ENCODE measurements at regions not wholly inside any gene's neighbourhood (a gene's known extent, or its start where the extent isn't known, plus 50 kb on each side); places are given as distances from the start of the nearest gene placed in this dataset.

- POLR2A ChIA-PET = interaction anchor here (0.9 kb wide), 1 partner anchor 56 kb away, joined by 3 read pairs; no protein-coding TSS in a partner anchor
These were observed 266.0 kb downstream of the PTTG2 start for GRCh38 chr4:38226170-38226569.

More at GRCh38 chr4:38226170-38226569, 266.0 kb downstream of the PTTG2 start:
- H3K9me1 ChIP-seq (ENCODE audit: control insufficient read depth, insufficient read depth, low read length) = no peaks in the 10 kb centered on the region
- no TSS peak for BruUV-seq (replicated peaks)
- in situ Hi-C loops (cut with MboI) = no loop called here
- FAIRE-seq (no peak), ATAC-seq (no peak), DNase-seq (ENCODE audit: extremely low read depth in 1 of 4, low spot score in 3 of 4) (no peak)
- CTCF ChIA-PET (ENCODE audit: low intra/inter-chr PET ratio) = no interaction called here
- H2AFZ ChIP-seq (ENCODE audit: low read depth, low read length) = no peak overlapping the region
- TF ChIP-seq PATZ1 (CRISPR knock-in tag; IDR thresholded peaks at IDR 0.05; ENCODE audit: borderline replicate concordance) = no peak
- TF ChIP-seq TEAD2 (tag; IDR thresholded peaks at IDR 0.05) = no peak
- TF ChIP-seq PHF8 (IDR thresholded peaks at IDR 0.05; ENCODE audit: borderline replicate concordance, low read length) = no peak
- no peak for TF ChIP-seq MXD1 (CRISPR knock-in tag; IDR thresholded peaks at IDR 0.05; ENCODE audit: borderline replicate concordance, poor library complexity, severe bottlenecking)
- TF ChIP-seq SREBF2 (CRISPR knock-in tag; IDR thresholded peaks at IDR 0.05) = no peak
- TF ChIP-seq ZNF217 (CRISPR knock-in tag; IDR thresholded peaks at IDR 0.05) = no peak
- no peak for TF ChIP-seq HDAC6 (IDR thresholded peaks at IDR 0.05; ENCODE audit: low read depth, low read length)
- no peak for TF ChIP-seq POLR2B (IDR thresholded peaks at IDR 0.05; ENCODE audit: low read depth, partially characterized antibody)
- no peak for TF ChIP-seq TEAD4 (IDR thresholded peaks at IDR 0.05; ENCODE audit: low read length)
- no peak for TF ChIP-seq TEAD4 (CRISPR knock-in tag; IDR thresholded peaks at IDR 0.05; ENCODE audit: borderline replicate concordance)
- no peak for TF ChIP-seq ARID4B (CRISPR knock-in tag; IDR thresholded peaks at IDR 0.05)
- TF ChIP-seq KLF16 (IDR thresholded peaks at IDR 0.05) = no peak
- no peak for TF ChIP-seq MAFG (tag; conservative IDR thresholded peaks at IDR 0.05)
- no peak for TF ChIP-seq THAP7 (CRISPR knock-in tag; IDR thresholded peaks at IDR 0.05)
- TF ChIP-seq NFYB (IDR thresholded peaks at IDR 0.05; ENCODE audit: extremely low read depth, insufficient read length) = no peak
- TF ChIP-seq BACH1 (tag; IDR thresholded peaks at IDR 0.05) = no peak
- TF ChIP-seq HCFC1 (IDR thresholded peaks at IDR 0.05; ENCODE audit: low read depth, low read length) = no peak
- no peaks in the 10 kb centered on the region for H3K9me3 ChIP-seq (replicated peaks; ENCODE audit: control insufficient read depth, insufficient read depth, low read depth, low read length)
- H3K36me3 ChIP-seq (ENCODE audit: control insufficient read depth, insufficient read depth, low read length) = no peaks in the 10 kb centered on the region
- intact Hi-C loops (cut with micrococcal nuclease) = no loop called here
- H3K4me3 ChIP-seq = no peak overlapping the region
- no peak overlapping the region for H3K9ac ChIP-seq (ENCODE audit: insufficient read depth in 1 of 2, low read depth in 2 of 2, low read length in 2 of 2)
- no peaks in the 10 kb centered on the region for H3K79me2 ChIP-seq (ENCODE audit: control insufficient read depth, insufficient read depth, low read length)
- no peaks in the 10 kb centered on the region; a peak in 1 of 5 replicates for H3K27me3 ChIP-seq (ENCODE audit: control insufficient read depth in 2 of 2, insufficient read depth in 2 of 2, low read length in 2 of 2)
- no peak overlapping the region for H3K4me2 ChIP-seq (ENCODE audit: insufficient read depth, low read length)
- no peak overlapping the region for H3K27ac ChIP-seq (ENCODE audit: extremely low read depth, low read depth, low read length)
- 52% methylated on average over 2 of the region's 2 CpGs for WGBS (ENCODE audit: insufficient coverage, low coverage, missing lambda C conversion rate)
- peaks cover 10 to 14% of the 10 kb centered on the region in 2 experiments for H3K4me1 ChIP-seq (replicated peaks in 1 of 2; ENCODE audit: control insufficient read depth in 2 of 2, insufficient read depth in 2 of 2, low read length in 2 of 2)
- no peaks in the 10 kb centered on the region for H4K20me1 ChIP-seq (replicated peaks; ENCODE audit: control insufficient read depth, insufficient read depth, low read length)

Data from K562 (cell line).